GM18507 (cell line): ENCODE measurements at regions not wholly inside any gene's neighbourhood (a gene's known extent, or its start where the extent isn't known, plus 50 kb on each side); places are given as distances from the start of the nearest gene placed in this dataset.

Source experiments
- DNase-seq: peaks from one replicate; pipeline ENCODE4 v3.0.0; 2011; ENCODE audit warnings: low read depth; ENCODE audit not compliant: insufficient read length; ENCODE audit errors: extremely low spot score
- FAIRE-seq: peaks from 2 replicates; lab custom pipeline; 2011; peaks lifted over from hg19 to GRCh38; lab: Jason Lieb, UNC

GRCh38 chr2:129711816-129712675 is 267.4 kb upstream of the RAB6C start:
- FAIRE-seq (no peak), DNase-seq (no peak)

GRCh38 chr2:129712676-129712985 is 266.8 kb upstream of the RAB6C start:
- no peak for FAIRE-seq
- DNase-seq: no peak

- no peak for DNase-seq
These were observed 266.1 kb upstream of the RAB6C start for GRCh38 chr2:129713337-129713736.

GRCh38 chr2:129716781-129717559 is 262.5 kb upstream of the RAB6C start:
- FAIRE-seq (no peak), DNase-seq (no peak)

More at GRCh38 chr2:129713337-129713736, 266.1 kb upstream of the RAB6C start:
- FAIRE-seq: no peak

GRCh38 chr2:129717560-129718130 is 261.8 kb upstream of the RAB6C start:
- FAIRE-seq (no peak), DNase-seq (no peak)

DNA sequence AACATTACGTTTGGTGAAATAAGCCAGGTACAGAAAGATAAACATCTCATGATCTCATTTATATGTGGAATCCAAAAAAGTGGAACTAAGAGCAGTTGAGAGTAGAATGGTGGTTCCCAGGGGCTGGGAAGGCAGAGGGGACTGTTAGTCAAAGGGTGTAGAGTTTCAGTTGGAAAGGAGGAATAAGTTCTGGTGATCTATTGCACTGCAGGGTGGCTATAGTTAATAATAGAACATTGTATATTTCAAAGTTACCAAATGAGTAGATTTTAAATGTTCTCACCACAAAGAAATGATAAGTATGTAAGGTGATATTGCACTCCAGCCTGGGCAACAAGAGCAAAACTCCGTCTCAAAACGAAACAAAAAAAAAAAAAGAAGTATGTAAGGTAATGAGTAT is 260.1 kb upstream of the RAB6C start:
- FAIRE-seq: no peak

DNA sequence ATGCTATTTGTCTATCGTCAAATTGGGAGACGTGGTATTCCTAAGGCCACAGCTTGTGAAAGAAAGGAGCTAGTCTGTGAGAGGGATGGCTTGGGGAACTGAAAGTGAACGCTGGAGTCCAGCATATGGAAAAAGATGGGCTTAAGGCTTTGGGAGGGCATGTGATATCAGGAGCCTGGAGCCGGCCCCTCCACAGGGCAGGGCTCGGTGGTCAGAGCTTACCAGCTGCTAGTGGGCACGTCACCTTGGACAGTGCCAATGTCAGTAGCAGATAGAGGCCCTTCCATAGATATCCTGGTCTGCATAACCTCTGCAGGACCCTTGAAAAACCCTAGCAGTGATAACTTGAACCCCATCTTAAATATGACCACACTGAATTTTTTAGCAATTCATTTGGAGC is 259.1 kb upstream of the RAB6C start:
- no peak for DNase-seq
- FAIRE-seq: no peak

More for the DNA sequence above, 260.1 kb upstream of the RAB6C start:
- DNase-seq: no peak

GRCh38 chr2:129720761-129721160 is 258.7 kb upstream of the RAB6C start:
- FAIRE-seq (no peak), DNase-seq (no peak)

DNA sequence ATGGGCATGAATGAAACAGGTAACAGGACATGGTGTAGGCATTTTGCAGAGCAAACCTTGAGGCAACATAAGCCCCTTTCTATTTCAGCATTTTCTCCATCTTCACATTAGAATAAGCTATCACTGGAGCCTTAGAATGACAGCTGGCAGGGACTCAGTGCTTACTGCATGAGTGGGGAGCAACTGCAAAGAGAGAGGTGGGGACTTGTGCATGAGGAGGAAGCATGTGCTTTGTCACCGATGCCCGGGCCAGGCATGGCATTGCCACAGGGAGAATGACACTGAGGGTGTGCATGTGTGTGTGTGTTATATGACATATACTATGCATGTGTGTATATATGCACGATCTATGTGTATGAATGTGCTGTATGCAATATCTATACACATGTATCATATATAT is 258.2 kb upstream of the RAB6C start:
- FAIRE-seq (no peak), DNase-seq (no peak)

DNA sequence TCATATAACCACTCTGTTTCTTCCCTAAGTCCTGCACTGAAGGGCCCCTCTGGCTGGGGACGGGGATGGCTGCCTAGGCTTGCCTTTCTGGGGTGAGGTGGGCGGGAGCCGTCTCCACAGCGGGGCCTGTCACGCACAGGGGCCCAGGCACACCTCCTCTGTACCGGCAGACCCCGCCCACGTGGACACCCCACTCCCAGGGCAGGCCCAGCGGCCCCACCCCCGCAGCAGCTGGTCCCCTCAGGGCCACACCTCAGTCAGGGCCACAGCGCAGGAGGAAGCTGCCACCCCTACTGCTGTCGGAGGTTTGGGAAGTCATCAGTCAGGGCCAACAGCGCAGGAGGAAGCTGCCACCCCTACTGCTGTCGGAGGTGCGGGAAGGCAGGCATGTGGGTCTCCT is 257.6 kb upstream of the RAB6C start:
- no peak for FAIRE-seq
- no peak for DNase-seq

DNA sequence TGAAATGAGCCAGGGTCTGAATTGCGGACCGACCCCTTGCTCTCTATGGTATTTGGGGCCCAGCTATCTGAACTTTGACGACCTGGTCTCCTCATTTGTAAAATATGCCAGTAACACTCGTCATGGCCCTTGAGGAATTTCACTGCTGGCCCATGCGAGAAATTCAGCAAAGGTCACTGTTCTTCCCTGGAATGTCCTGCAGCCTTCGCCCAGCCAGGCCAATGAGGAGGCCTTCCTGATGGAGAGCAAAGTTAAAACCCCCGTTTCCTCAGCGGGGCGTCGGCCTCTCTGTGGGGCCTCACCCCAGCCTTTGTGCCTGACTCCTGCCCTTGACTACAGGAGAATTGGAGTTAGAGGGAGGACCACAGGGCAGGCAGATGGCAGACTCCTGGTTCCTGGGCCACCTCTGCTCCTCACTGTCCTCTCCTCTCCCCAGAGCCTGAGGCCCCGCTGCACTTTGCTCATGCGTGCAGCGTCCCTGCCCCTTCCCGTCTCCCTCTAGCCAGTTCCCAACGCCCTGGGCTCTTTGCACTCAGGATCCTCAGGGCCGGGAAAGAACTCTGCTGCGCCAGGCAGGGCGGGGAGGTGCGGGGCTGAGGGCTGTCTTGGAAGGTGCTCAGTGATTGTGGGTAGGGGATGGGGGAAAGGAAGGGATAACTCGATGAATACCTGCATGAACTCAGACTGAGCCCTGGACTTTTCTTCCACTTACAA is 257.0 kb upstream of the RAB6C start:
- no peak for DNase-seq
- no peak for FAIRE-seq

DNA sequence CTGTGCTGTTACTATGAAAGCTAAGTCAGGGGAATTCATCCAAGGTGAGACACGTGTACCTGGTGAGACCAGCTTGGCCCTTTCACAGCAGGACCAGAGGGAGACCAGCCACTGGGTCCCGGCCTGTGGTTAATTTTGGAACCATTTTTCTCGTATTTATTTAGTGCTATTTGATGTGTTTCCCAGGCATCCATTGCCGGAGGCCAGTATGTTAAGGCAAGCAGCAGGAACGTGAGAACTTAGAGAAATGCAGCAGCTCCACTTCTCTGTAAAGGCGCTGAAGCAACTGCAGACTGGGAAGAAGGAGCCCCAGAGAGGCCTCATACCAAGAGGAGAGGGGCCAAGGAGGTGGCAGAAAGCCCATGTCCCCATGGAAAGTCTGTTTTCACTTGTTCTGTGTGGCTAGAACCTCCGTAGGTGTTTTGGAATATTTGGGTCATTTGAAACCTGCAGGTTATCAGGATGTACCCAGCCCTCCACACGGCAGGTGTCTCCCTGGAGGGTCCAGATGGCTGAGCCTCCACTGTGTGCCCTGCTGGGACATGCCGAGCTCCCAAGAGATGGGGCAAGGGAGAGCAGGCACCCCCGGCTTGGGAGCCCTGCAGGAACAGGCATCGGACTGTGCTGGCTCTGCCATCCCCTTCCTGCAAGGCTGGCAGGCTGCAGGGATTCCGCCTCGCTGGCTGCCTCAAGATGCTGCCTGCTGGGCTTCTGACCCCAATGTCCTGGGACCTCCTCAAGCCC is 256.0 kb upstream of the RAB6C start:
- DNase-seq (no peak), FAIRE-seq (no peak)

DNA sequence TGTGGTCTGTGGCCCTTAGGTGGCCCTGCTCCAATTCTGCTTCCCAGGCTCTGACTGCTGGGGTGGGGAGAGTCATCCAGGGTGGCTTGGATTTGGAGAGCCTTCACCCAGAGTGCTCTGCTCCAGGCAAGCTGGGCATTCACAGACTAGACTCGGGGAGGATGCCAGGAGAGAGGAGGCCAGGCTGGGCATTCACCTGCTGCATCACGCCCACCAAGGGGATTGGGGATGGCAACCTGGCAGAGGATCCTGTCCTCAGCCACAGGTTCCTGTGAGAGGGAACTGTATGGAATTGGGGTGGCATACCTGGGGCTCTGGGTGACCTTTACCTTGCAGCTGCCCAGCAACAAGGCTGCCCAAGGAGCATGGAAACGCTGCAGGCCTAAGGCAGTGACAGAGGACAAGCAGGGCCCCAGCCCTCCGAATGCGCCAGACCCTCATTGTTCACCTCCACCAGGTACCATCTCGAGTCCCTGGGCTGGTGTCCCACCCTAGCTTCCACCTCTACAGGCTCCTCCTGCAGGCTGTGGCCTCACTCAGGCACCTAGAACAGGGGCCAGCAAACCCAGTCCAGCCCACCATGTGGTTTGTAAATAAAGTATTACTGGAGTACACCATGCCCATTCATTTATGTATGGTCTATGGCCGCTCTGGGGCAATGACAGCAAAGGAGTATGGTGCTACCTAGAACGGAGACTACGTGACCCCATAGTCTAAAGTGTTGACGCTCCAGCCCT is 255.3 kb upstream of the RAB6C start:
- FAIRE-seq: no peak
- no peak for DNase-seq

DNA sequence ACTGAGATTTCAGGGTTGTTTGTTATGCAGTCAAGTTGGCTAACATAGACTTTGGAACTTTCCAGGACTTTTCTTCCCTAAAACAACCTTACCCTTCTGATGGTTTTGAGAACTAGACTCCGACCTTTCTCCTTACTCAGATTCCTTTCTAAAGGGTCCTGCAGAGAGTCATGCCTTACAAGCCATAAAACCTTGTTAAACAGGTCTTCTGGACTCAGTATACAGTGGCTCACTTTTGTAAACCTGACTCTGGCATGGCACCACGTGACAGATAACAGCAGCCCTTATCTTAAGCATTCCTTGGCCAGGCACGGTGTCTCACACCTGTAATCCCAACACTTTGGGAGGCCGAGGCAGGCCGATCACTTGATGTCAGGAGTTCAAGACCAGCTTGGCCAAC is 253.2 kb upstream of the RAB6C start:
- FAIRE-seq: no peak
- no peak for DNase-seq

DNA sequence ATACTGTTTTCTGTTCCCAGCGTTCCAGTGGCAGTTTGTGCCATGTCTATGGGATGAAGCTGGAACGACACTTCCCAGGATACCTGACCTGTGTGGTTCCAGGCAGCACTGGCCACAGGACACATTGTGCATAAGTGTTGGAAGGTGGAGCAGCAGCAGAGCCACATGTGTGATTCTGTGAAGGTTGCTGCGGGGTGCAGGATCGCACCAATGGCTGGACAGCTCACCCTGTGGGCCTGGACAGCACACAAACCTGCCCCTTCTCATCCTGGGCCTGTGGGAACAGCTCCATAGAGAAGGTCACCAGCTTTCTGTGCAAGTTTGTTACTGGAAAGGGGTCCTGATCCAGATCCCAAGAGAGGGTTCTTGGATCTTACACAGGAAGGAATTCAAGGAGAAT is 252.2 kb upstream of the RAB6C start:
- FAIRE-seq (no peak), DNase-seq (no peak)

DNA sequence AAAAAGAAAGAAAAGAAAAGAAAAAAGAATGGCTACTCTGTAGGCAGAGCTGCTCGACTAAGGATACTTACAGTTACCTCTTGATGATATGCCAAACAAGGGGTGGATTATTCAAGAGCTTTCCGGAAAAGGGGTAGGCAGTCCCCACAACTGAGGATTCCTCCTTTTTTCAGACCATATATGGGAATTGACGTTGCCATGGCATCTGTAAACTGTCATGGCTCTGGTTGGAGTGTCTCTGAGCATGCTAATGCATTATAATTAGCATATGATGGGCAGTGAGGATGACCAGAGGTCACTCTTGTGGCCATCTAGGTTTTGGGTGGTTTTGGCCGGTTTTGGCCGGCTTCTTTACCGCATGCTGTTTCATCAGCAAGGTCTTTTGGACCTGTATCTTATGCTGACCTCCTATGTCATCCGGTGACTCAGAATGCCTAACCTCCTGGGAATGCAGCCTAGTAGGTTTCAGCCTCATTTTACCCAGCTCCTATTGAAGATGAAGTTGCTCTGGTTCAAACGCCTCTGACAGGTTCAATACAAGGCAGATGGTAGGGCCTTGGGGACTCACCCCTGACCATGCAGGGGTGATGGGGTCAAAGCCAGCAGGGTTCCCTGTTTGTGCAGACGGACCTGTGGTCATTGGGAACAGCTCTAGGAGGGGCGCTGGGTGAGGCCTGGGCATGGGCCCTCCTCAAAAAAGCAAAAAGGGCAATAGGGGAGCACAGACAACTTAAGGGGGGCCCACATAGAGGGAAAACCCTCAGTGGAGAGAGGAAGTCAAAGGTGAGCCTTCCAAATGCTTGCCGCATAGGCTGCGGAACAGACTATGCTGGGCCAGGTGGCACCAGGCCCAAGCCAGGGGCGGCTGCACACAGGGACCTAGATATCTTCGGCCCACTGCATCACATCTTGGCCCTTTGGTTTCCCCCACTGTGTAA is 251.2 kb upstream of the RAB6C start:
- DNase-seq (no peak), FAIRE-seq (no peak)

GRCh38 chr2:129729011-129729410 is 250.5 kb upstream of the RAB6C start:
- FAIRE-seq (no peak), DNase-seq (no peak)

DNA sequence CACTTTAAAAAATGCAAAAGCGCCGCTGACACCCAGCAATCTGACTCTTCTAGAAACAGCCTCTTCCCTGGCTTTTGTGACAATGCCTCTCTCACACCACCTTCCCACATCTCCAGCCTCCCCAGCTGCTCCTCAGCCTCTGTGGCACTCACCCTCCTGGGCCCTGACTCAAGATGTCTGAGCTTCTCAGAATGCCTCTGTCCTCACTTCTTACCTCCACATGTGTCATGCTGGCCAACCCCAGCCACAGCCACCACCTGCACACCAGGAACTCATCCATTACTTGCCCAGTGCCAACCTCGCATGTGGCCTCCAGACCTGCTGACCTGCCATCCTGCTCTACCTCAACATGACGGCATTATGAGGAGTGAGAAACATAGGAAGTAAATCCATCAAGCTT is 249.8 kb upstream of the RAB6C start:
- no peak for DNase-seq
- no peak for FAIRE-seq
